ENCODE measurements at regions not wholly inside any gene's neighbourhood (a gene's known extent, or its start where the extent isn't known, plus 50 kb on each side); places are given as distances from the start of the nearest gene placed in this dataset.

DNA sequence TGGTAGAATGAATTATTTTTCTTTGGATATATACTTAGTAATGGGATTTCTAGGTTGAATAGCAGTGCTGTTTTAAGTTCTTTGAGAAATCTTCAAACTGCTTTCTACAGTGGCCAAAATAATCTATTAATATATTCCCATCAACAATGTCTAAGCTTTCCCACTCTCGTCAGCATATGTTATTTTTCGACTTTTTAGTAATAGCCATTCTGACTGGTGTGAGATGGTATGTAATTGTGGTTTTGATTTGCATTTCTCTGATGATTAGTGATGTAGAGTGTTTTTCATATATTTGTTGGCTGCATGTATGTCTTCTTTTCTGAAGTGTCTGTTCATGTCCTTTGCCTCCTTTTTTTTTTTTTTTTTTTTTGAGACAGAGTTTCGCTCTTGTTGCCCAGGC is 90.2 kb upstream of the CSNK1A1L start:
- Histone ChIP-seq H3K9me3 (no peaks in the 10 kb centered on the region), H3K4me2 (no peak overlapping the region), H3K4me3 (no peak overlapping the region), H3K4me1 (no peaks in the 10 kb centered on the region), H3K27ac (no peak overlapping the region)
- ChIA-PET CTCF (no interaction called here), POLR2A (no interaction called here)
- no peak for FAIRE-seq
- TF ChIP-seq, protein P1, sequence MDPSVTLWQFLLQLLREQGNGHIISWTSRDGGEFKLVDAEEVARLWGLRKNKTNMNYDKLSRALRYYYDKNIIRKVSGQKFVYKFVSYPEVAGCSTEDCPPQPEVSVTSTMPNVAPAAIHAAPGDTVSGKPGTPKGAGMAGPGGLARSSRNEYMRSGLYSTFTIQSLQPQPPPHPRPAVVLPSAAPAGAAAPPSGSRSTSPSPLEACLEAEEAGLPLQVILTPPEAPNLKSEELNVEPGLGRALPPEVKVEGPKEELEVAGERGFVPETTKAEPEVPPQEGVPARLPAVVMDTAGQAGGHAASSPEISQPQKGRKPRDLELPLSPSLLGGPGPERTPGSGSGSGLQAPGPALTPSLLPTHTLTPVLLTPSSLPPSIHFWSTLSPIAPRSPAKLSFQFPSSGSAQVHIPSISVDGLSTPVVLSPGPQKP (IDR thresholded peaks at IDR 0.05; ENCODE audit: low read depth, low read length), result no peak
- TF ChIP-seq FOXS1 (CRISPR knock-in tag; IDR thresholded peaks at IDR 0.05), result no peak
- TF ChIP-seq RCOR1 (IDR thresholded peaks at IDR 0.05; ENCODE audit: low read depth, low read length), result no peak
- no peak for TF ChIP-seq EP300 (IDR thresholded peaks at IDR 0.05)
- no peak for TF ChIP-seq HOXB13 (CRISPR knock-in tag; IDR thresholded peaks at IDR 0.05; ENCODE audit: low read depth)
- no peak for TF ChIP-seq CHD2 (IDR thresholded peaks at IDR 0.05; ENCODE audit: low read length, partially characterized antibody)
- TF ChIP-seq, protein P2, sequence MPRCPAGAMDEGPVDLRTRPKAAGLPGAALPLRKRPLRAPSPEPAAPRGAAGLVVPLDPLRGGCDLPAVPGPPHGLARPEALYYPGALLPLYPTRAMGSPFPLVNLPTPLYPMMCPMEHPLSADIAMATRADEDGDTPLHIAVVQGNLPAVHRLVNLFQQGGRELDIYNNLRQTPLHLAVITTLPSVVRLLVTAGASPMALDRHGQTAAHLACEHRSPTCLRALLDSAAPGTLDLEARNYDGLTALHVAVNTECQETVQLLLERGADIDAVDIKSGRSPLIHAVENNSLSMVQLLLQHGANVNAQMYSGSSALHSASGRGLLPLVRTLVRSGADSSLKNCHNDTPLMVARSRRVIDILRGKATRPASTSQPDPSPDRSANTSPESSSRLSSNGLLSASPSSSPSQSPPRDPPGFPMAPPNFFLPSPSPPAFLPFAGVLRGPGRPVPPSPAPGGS (IDR thresholded peaks at IDR 0.05), result no peak
- TF ChIP-seq, protein P3, sequence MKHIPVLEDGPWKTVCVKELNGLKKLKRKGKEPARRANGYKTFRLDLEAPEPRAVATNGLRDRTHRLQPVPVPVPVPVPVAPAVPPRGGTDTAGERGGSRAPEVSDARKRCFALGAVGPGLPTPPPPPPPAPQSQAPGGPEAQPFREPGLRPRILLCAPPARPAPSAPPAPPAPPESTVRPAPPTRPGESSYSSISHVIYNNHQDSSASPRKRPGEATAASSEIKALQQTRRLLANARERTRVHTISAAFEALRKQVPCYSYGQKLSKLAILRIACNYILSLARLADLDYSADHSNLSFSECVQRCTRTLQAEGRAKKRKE (CRISPR knock-in tag; IDR thresholded peaks at IDR 0.05; ENCODE audit: low read depth), result no peak
- no peak for ATAC-seq
- 5% methylated on average over 2 of the region's 3 CpGs for WGBS (ENCODE audit: missing lambda C conversion rate)
- DNase-seq (ENCODE audit: low read depth in 1 of 2, low spot score in 1 of 2), result no peak

DNA sequence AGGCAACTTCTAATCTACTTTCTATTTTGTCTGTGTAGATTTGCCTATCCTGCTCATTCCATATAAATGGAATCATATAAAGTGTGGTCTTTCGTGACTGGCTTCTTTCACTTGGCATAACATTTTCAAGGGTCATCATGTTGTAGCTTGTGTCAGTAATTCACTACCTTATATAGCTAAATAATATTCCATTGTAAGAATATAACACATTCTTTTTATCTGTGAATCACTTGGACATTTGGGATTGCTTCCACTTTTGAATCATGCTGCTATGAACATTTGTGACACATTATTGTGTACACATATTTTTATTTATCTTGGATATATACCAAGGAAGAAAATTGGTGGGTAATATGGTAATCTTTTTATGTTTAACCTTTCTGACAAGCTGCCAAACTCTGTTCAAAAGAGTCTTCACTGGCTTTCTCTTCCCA is 89.0 kb upstream of the CSNK1A1L start:
- Histone ChIP-seq H3K27ac (no peak overlapping the region), H3K4me2 (no peak overlapping the region), H3K9me3 (no peaks in the 10 kb centered on the region), H3K4me3 (no peak overlapping the region), H3K4me1 (no peaks in the 10 kb centered on the region)
- DNase-seq (ENCODE audit: low read depth in 1 of 2, low spot score in 1 of 2), result no peak
- TF ChIP-seq CEBPB (IDR thresholded peaks at IDR 0.05) (no peak), HOXB13 (CRISPR knock-in tag; IDR thresholded peaks at IDR 0.05; ENCODE audit: low read depth) (no peak), MAFK (IDR thresholded peaks at IDR 0.05; ENCODE audit: partially characterized antibody) (no peak), RAD21 (conservative IDR thresholded peaks at IDR 0.05 in 1 of 2, IDR thresholded peaks at IDR 0.05 in 1 of 2) (no peak)
- ChIA-PET POLR2A (no interaction called here), CTCF (no interaction called here)
- ATAC-seq, result no peak
- FAIRE-seq, result no peak
- WGBS (ENCODE audit: missing lambda C conversion rate), result 3% methylated on average over 1 of the region's 1 CpG

DNA sequence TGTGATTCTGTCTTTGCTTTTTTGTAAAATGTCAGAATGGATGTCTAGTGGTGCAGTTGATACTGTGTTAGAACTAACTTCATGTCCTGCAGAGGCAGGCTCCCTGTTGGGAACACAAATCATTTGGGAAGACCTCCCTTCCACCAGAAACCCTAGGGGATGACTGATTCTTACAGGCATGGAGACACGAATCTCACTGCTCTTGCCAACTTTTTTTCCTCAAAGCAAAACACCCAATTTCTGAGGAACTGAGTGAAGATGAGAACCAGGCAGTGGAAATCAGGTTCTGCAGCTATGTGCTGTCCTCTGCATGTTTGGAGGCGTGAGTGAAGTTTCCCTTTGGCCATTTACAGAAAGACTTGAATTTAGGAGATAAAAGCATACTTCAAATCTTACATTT is 87.5 kb upstream of the CSNK1A1L start:
- no peaks in the 10 kb centered on the region for H3K9me3 ChIP-seq
- no peak for DNase-seq (ENCODE audit: low read depth in 1 of 2, low spot score in 1 of 2)
- 4% methylated on average over 2 of the region's 2 CpGs for WGBS (ENCODE audit: missing lambda C conversion rate)
- no peak for ATAC-seq
- no peak for TF ChIP-seq POLR2AphosphoS2 (conservative IDR thresholded peaks at IDR 0.05; ENCODE audit: low read length)
- TF ChIP-seq, protein P4, sequence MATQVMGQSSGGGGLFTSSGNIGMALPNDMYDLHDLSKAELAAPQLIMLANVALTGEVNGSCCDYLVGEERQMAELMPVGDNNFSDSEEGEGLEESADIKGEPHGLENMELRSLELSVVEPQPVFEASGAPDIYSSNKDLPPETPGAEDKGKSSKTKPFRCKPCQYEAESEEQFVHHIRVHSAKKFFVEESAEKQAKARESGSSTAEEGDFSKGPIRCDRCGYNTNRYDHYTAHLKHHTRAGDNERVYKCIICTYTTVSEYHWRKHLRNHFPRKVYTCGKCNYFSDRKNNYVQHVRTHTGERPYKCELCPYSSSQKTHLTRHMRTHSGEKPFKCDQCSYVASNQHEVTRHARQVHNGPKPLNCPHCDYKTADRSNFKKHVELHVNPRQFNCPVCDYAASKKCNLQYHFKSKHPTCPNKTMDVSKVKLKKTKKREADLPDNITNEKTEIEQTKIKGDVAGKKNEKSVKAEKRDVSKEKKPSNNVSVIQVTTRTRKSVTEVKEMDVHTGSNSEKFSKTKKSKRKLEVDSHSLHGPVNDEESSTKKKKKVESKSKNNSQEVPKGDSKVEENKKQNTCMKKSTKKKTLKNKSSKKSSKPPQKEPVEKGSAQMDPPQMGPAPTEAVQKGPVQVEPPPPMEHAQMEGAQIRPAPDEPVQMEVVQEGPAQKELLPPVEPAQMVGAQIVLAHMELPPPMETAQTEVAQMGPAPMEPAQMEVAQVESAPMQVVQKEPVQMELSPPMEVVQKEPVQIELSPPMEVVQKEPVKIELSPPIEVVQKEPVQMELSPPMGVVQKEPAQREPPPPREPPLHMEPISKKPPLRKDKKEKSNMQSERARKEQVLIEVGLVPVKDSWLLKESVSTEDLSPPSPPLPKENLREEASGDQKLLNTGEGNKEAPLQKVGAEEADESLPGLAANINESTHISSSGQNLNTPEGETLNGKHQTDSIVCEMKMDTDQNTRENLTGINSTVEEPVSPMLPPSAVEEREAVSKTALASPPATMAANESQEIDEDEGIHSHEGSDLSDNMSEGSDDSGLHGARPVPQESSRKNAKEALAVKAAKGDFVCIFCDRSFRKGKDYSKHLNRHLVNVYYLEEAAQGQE (IDR thresholded peaks at IDR 0.05), result no peak
- no peak for TF ChIP-seq FOXS1 (CRISPR knock-in tag; IDR thresholded peaks at IDR 0.05)
- TF ChIP-seq GATA3 (IDR thresholded peaks at IDR 0.05; ENCODE audit: borderline replicate concordance), result no peak
- TF ChIP-seq RFX5 (IDR thresholded peaks at IDR 0.05), result no peak
- TF ChIP-seq JUN (IDR thresholded peaks at IDR 0.05), result no peak
- no peak for TF ChIP-seq NR3C1 (IDR thresholded peaks at IDR 0.05)
- no peak for TF ChIP-seq EHMT2 (IDR thresholded peaks at IDR 0.05; ENCODE audit: low read depth)
- no peak for TF ChIP-seq MAZ (IDR thresholded peaks at IDR 0.05; ENCODE audit: borderline replicate concordance, low read depth, low read length)
- TF ChIP-seq, protein P5, sequence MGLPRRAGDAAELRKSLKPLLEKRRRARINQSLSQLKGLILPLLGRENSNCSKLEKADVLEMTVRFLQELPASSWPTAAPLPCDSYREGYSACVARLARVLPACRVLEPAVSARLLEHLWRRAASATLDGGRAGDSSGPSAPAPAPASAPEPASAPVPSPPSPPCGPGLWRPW (IDR thresholded peaks at IDR 0.05), result no peak
- TF ChIP-seq NFE2L2 (conservative IDR thresholded peaks at IDR 0.05; ENCODE audit: low read length), result no peak
- TF ChIP-seq BHLHE40 (IDR thresholded peaks at IDR 0.05; ENCODE audit: low read depth, low read length), result no peak
- no peak for TF ChIP-seq HOXA7 (CRISPR knock-in tag; IDR thresholded peaks at IDR 0.05)
- TF ChIP-seq SMC3 (IDR thresholded peaks at IDR 0.05), result no peak
- TF ChIP-seq, protein P6, sequence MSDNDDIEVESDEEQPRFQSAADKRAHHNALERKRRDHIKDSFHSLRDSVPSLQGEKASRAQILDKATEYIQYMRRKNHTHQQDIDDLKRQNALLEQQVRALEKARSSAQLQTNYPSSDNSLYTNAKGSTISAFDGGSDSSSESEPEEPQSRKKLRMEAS (IDR thresholded peaks at IDR 0.05), result no peak
- TF ChIP-seq TFCP2L1 (CRISPR knock-in tag; IDR thresholded peaks at IDR 0.05), result no peak
- TF ChIP-seq SREBF2 (IDR thresholded peaks at IDR 0.05), result no peak
- TF ChIP-seq, protein P7, sequence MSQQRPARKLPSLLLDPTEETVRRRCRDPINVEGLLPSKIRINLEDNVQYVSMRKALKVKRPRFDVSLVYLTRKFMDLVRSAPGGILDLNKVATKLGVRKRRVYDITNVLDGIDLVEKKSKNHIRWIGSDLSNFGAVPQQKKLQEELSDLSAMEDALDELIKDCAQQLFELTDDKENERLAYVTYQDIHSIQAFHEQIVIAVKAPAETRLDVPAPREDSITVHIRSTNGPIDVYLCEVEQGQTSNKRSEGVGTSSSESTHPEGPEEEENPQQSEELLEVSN (IDR thresholded peaks at IDR 0.05; ENCODE audit: borderline replicate concordance, low read depth), result no peak
- no peak for TF ChIP-seq JUNB (IDR thresholded peaks at IDR 0.05)
- H3K27ac ChIP-seq, result no peak overlapping the region
- ChIA-PET CTCF (no interaction called here), POLR2A (no interaction called here)
- FAIRE-seq, result no peak
- H3K4me1 ChIP-seq, result no peaks in the 10 kb centered on the region
- H3K4me2 ChIP-seq, result no peak overlapping the region
- no peak overlapping the region for H3K4me3 ChIP-seq
